ENCODE measurements at regions not wholly inside any gene's neighbourhood (a gene's known extent, or its start where the extent isn't known, plus 50 kb on each side); places are given as distances from the start of the nearest gene placed in this dataset.
"Not testable (repeated sequence)": the region's sequence is repeated elsewhere in the genome, so short reads cannot be mapped to it uniquely, and the experiment has no call there.

- Histone ChIP-seq H3K27me3 (ENCODE audit: control insufficient read depth in 1 of 2, insufficient read depth in 1 of 2, low read length in 2 of 2) (no peaks in the 10 kb centered on the region), H3K4me1 (ENCODE audit: control insufficient read depth, insufficient read depth, low read depth, low read length) (no peaks in the 10 kb centered on the region), H3K4me2 (ENCODE audit: low read length, poor library complexity, severe bottlenecking) (no peak overlapping the region), H2BK12ac (ENCODE audit: low read length in 2 of 2) (no peak overlapping the region), H2AFZ (ENCODE audit: low read depth, low read length) (no peak overlapping the region), H3K4me3 (ENCODE audit: insufficient read depth in 1 of 2, low read depth in 1 of 2, low read length in 2 of 2) (no peak overlapping the region), H2BK120ac (ENCODE audit: low read depth, low read length) (no peak overlapping the region), H3K79me1 (replicated peaks; ENCODE audit: low read length, poor library complexity, severe bottlenecking) (no peaks in the 10 kb centered on the region), H3K27ac (ENCODE audit: low read length, poor library complexity, severe bottlenecking) (no peak overlapping the region), H3K9ac (ENCODE audit: low read length) (no peak overlapping the region), H3K14ac (ENCODE audit: low read length in 2 of 2) (no peak overlapping the region), H3K36me3 (ENCODE audit: control insufficient read depth in 1 of 2, insufficient read depth in 2 of 2, low read depth in 1 of 2, low read length in 2 of 2) (no peaks in the 10 kb centered on the region), H4K8ac (ENCODE audit: low read length) (no peak overlapping the region), H4K91ac (ENCODE audit: low read length) (no peak overlapping the region), H2AK5ac (ENCODE audit: low read length, severe bottlenecking) (no peak overlapping the region), H3K4ac (ENCODE audit: low read depth in 1 of 2, low read length in 2 of 2) (no peak overlapping the region), H2BK5ac (ENCODE audit: low read depth, low read length, poor library complexity, severe bottlenecking) (no peak overlapping the region), H3K18ac (ENCODE audit: low read depth in 1 of 2, low read length in 2 of 2) (no peak overlapping the region), H3K9me3 (ENCODE audit: control insufficient read depth, low read length) (no peaks in the 10 kb centered on the region), H3K23ac (ENCODE audit: low read length in 2 of 2) (no peak overlapping the region), H2BK15ac (ENCODE audit: low read depth, poor library complexity, severe bottlenecking) (no peak overlapping the region)
- WGBS, result 92% methylated on average over 3 of the region's 3 CpGs
- DNase-seq, result no peak
Observed at GRCh38 chr10:7108141-7108540, 302.7 kb downstream of the SFMBT2 start.

- 35% methylated on average over 4 of the region's 5 CpGs for WGBS
- H3K23ac ChIP-seq (ENCODE audit: low read length in 2 of 2), result no peak overlapping the region
- no peak overlapping the region for H2BK12ac ChIP-seq (ENCODE audit: low read length in 2 of 2)
- no peaks in the 10 kb centered on the region for H3K36me3 ChIP-seq (ENCODE audit: control insufficient read depth in 1 of 2, insufficient read depth in 2 of 2, low read depth in 1 of 2, low read length in 2 of 2)
- H2BK120ac ChIP-seq (ENCODE audit: low read depth, low read length), result no peak overlapping the region
- H3K9ac ChIP-seq (ENCODE audit: low read length), result peak overlapping the region; percentile 38
- H2AFZ ChIP-seq (ENCODE audit: low read depth, low read length), result no peak overlapping the region
- no peaks in the 10 kb centered on the region for H3K4me1 ChIP-seq (ENCODE audit: control insufficient read depth, insufficient read depth, low read depth, low read length)
- no peak overlapping the region for H3K4me3 ChIP-seq (ENCODE audit: insufficient read depth in 1 of 2, low read depth in 1 of 2, low read length in 2 of 2)
- DNase-seq, result peak; percentile 88
- no peak overlapping the region for H3K14ac ChIP-seq (ENCODE audit: low read length in 2 of 2)
- no peak overlapping the region for H3K18ac ChIP-seq (ENCODE audit: low read depth in 1 of 2, low read length in 2 of 2)
- no peak overlapping the region for H2BK15ac ChIP-seq (ENCODE audit: low read depth, poor library complexity, severe bottlenecking)
- no peaks in the 10 kb centered on the region for H3K27me3 ChIP-seq (ENCODE audit: control insufficient read depth in 1 of 2, insufficient read depth in 1 of 2, low read length in 2 of 2)
- no peak overlapping the region for H4K91ac ChIP-seq (ENCODE audit: low read length)
- no peak overlapping the region for H3K4ac ChIP-seq (ENCODE audit: low read depth in 1 of 2, low read length in 2 of 2)
- H2BK5ac ChIP-seq (ENCODE audit: low read depth, low read length, poor library complexity, severe bottlenecking), result no peak overlapping the region
- no peak overlapping the region for H2AK5ac ChIP-seq (ENCODE audit: low read length, severe bottlenecking)
- no peak overlapping the region for H4K8ac ChIP-seq (ENCODE audit: low read length)
- H3K4me2 ChIP-seq (ENCODE audit: low read length, poor library complexity, severe bottlenecking), result no peak overlapping the region
- H3K27ac ChIP-seq (ENCODE audit: low read length, poor library complexity, severe bottlenecking), result no peak overlapping the region
- H3K9me3 ChIP-seq (ENCODE audit: control insufficient read depth, low read length), result no peaks in the 10 kb centered on the region
- H3K79me1 ChIP-seq (replicated peaks; ENCODE audit: low read length, poor library complexity, severe bottlenecking), result no peaks in the 10 kb centered on the region
Observed at GRCh38 chr10:7107285-7107684, 303.5 kb downstream of the SFMBT2 start.

GRCh38 chr10:7104379-7104778 is 306.5 kb downstream of the SFMBT2 start:
- not testable (repeated sequence) for H4K91ac ChIP-seq (ENCODE audit: low read length); H3K9me3 ChIP-seq (ENCODE audit: control insufficient read depth, low read length); H3K4ac ChIP-seq (ENCODE audit: low read depth in 1 of 2, low read length in 2 of 2); H2AK5ac ChIP-seq (ENCODE audit: low read length, severe bottlenecking); H3K27ac ChIP-seq (ENCODE audit: low read length, poor library complexity, severe bottlenecking); H3K4me3 ChIP-seq (ENCODE audit: insufficient read depth in 1 of 2, low read depth in 1 of 2, low read length in 2 of 2); H3K4me2 ChIP-seq (ENCODE audit: low read length, poor library complexity, severe bottlenecking); H3K36me3 ChIP-seq (ENCODE audit: control insufficient read depth in 1 of 2, insufficient read depth in 2 of 2, low read depth in 1 of 2, low read length in 2 of 2); H2BK5ac ChIP-seq (ENCODE audit: low read depth, low read length, poor library complexity, severe bottlenecking); H2BK120ac ChIP-seq (ENCODE audit: low read depth, low read length); DNase-seq; H2BK15ac ChIP-seq (ENCODE audit: low read depth, poor library complexity, severe bottlenecking); H3K4me1 ChIP-seq (ENCODE audit: control insufficient read depth, insufficient read depth, low read depth, low read length); H4K8ac ChIP-seq (ENCODE audit: low read length); H3K9ac ChIP-seq (ENCODE audit: low read length); H2BK12ac ChIP-seq (ENCODE audit: low read length in 2 of 2); H2AFZ ChIP-seq (ENCODE audit: low read depth, low read length); H3K79me1 ChIP-seq (replicated peaks; ENCODE audit: low read length, poor library complexity, severe bottlenecking); H3K14ac ChIP-seq (ENCODE audit: low read length in 2 of 2); H3K27me3 ChIP-seq (ENCODE audit: control insufficient read depth in 1 of 2, insufficient read depth in 1 of 2, low read length in 2 of 2); H3K18ac ChIP-seq (ENCODE audit: low read depth in 1 of 2, low read length in 2 of 2); H3K23ac ChIP-seq (ENCODE audit: low read length in 2 of 2)
- WGBS, result 90% methylated on average over 1 of the region's 1 CpG

- Histone ChIP-seq H3K23ac (ENCODE audit: low read length in 2 of 2) (no peak overlapping the region), H2BK15ac (ENCODE audit: low read depth, poor library complexity, severe bottlenecking) (no peak overlapping the region), H3K4me3 (ENCODE audit: insufficient read depth in 1 of 2, low read depth in 1 of 2, low read length in 2 of 2) (no peak overlapping the region), H2AK5ac (ENCODE audit: low read length, severe bottlenecking) (no peak overlapping the region), H3K9ac (ENCODE audit: low read length) (no peak overlapping the region), H4K91ac (ENCODE audit: low read length) (no peak overlapping the region), H3K14ac (ENCODE audit: low read length in 2 of 2) (no peak overlapping the region), H4K8ac (ENCODE audit: low read length) (no peak overlapping the region), H3K79me1 (replicated peaks; ENCODE audit: low read length, poor library complexity, severe bottlenecking) (no peaks in the 10 kb centered on the region), H2BK120ac (ENCODE audit: low read depth, low read length) (no peak overlapping the region), H2AFZ (ENCODE audit: low read depth, low read length) (no peak overlapping the region), H3K9me3 (ENCODE audit: control insufficient read depth, low read length) (no peaks in the 10 kb centered on the region), H3K18ac (ENCODE audit: low read depth in 1 of 2, low read length in 2 of 2) (no peak overlapping the region), H3K4ac (ENCODE audit: low read depth in 1 of 2, low read length in 2 of 2) (no peak overlapping the region), H2BK12ac (ENCODE audit: low read length in 2 of 2) (no peak overlapping the region), H3K27ac (ENCODE audit: low read length, poor library complexity, severe bottlenecking) (no peak overlapping the region), H3K36me3 (ENCODE audit: control insufficient read depth in 1 of 2, insufficient read depth in 2 of 2, low read depth in 1 of 2, low read length in 2 of 2) (no peaks in the 10 kb centered on the region), H2BK5ac (ENCODE audit: low read depth, low read length, poor library complexity, severe bottlenecking) (no peak overlapping the region), H3K27me3 (ENCODE audit: control insufficient read depth in 1 of 2, insufficient read depth in 1 of 2, low read length in 2 of 2) (no peaks in the 10 kb centered on the region), H3K4me1 (ENCODE audit: control insufficient read depth, insufficient read depth, low read depth, low read length) (no peaks in the 10 kb centered on the region), H3K4me2 (ENCODE audit: low read length, poor library complexity, severe bottlenecking) (no peak overlapping the region)
- no peak for DNase-seq
- 84% methylated on average over 7 of the region's 7 CpGs for WGBS
Observed at GRCh38 chr10:7102557-7103349, 308.1 kb downstream of the SFMBT2 start.

All from mesenchymal stem cell (in vitro differentiated cells and primary cell).